HG02588 (cell line): ENCODE measurements at regions not wholly inside any gene's neighbourhood (a gene's known extent, or its start where the extent isn't known, plus 50 kb on each side); places are given as distances from the start of the nearest gene placed in this dataset.

Experiments used
- ATAC-seq: cut with Tn5 transposase; IDR thresholded peaks from one replicate; pipeline ENCODE4 v1.9.1; 2021; ENCODE audit warnings: mild to moderate bottlenecking, moderate library complexity; ENCODE audit not compliant: unreplicated experiment

DNA sequence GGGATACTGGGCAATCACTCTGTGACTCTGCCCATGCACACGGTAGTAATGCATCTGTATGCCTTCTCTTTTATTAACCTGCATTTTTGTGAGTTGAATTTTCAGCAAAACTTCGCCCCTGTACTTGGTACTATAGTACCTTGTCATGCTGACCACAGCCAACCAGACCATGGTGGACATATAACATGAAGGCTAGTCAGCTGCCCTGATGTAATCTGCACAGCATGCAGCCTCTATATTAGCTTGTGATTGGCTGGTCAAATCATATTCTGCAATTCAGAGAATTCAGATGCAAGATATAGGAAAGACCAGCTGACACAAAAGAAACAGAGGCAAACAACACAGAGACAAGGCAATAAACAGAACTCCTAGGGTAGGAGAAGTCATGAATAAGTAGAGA lies 200.9 kb upstream of the JARID2 start:
- ATAC-seq, result no peak

GRCh38 chr6:15046751-15047150 lies 199.1 kb upstream of the JARID2 start:
- no peak for ATAC-seq

GRCh38 chr6:15048367-15048766 lies 197.5 kb upstream of the JARID2 start:
- no peak for ATAC-seq

- no peak for ATAC-seq
Observed at GRCh38 chr6:15058200-15059061, 187.4 kb upstream of the JARID2 start.

DNA sequence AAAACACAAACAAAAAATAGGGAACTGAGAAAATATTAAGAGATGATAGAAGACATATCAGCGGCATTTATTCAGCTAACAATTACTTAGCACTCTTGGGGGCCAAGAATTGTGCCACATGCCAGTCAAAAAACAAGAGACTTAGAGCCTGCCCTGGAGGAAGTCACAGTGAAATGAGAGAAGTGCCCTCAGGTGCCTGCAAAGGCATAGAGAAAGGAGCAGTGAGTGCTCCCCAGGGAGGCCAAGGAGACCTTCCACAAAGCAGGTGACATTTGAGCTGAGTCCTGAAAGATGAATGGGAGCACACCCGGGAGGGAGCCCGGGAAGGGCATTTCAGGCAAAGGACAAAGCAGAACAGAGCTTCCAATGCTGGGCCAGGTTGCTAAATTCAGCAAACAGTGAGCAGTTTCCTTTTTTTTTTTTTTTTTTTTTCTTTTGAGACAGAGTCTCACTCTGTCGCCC lies 184.7 kb upstream of the JARID2 start:
- no peak for ATAC-seq

GRCh38 chr6:15061908-15062515 lies 183.9 kb upstream of the JARID2 start:
- no peak for ATAC-seq

GRCh38 chr6:15062516-15063252 lies 183.2 kb upstream of the JARID2 start:
- ATAC-seq, result no peak

- no peak for ATAC-seq
Observed at GRCh38 chr6:15063253-15063853, 182.5 kb upstream of the JARID2 start.

DNA sequence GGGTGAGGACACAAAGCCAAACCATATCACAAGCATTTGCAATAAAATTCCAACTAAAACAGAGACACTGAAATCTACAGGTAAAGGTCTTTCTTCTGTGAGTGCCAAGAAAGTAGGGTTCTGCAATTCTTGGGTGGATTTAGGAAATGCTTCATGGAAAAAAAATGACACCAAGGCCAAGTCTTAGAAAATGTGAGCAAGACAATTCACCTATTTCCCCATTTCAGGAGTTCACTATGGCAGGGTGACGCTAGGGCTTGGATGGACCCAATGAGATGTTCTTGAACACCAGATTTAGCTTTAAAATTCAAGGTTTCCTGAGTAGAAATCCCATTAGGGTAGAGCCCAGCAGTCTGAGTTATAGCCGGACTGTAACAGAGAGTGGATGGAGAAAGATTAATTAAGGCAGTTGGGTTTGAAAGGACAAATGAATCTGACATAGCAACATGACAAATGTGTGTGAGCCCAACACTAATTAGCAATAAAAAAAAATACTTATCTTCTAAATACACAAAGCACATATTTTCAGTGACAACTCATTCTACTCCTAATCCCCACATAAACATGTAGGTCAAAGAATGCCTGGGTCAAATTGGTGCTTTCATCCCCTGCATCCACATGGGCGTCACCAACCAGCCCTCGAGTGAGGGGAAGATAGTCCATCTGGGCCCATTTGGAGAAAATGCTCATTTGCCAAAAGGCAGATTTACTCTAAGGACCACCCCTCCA lies 180.4 kb upstream of the JARID2 start:
- ATAC-seq, result no peak

- no peak for ATAC-seq
Observed at GRCh38 chr6:15066089-15066758, 179.6 kb upstream of the JARID2 start.

DNA sequence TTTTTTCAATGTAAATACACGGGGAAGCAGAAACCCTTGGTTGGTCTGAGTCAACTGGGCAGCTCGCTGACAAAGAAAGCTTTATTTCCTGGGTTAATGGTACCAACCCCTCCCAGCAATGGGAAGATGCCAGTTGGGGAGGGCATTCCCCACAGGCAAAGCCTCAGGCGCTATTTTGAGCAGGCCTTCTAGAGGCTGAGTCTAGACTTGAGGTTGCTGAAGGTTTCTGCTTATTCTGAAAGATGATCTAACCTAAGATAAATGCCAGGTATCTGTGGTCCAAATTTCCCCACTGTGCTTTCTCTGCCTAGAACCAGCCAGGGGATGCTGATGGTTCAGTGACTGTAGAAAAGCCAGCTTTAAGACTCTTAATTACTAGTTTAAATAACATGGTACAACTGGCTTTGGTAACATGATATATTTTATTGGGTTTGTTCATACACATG lies 172.5 kb upstream of the JARID2 start:
- ATAC-seq, result no peak

GRCh38 chr6:15073883-15074465 lies 171.9 kb upstream of the JARID2 start:
- no peak for ATAC-seq

DNA sequence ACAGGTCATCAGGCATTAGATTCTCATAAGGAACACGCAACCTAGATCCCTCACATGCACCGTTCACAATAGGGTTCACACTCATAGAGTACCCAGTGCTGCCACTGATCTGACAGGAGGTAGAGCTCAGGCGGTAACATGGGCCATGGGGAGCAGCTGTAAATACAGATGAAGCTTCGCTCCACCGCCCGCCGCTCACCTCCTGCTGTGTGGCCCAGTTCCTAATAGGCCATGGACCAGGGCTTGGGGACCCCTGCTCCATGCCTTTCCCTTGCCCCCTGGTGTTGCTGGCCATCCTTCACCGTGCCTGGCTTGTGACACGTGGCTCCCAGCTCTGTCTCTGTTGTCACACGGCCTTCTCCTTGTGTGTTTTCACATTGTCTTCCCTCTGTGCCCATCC lies 171.1 kb upstream of the JARID2 start:
- ATAC-seq, result no peak

DNA sequence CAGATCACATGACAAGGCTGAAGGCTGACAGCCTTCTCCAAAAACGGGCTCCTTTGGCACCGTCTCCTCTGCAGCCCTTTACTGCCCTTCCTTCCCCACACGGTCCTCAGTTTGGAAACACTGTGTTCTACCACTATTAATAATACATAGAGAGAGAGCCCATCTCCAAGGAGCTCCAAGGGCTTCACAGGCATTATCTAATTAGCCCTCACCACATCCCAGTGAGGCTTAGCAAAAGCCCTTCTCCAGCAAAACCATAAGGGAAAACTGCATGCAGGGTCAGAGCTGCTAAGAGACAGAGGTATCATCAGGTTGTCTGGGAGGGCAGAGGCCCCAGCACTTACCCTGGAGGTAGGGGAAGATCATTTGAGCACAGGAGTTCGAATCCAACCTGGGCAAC lies 169.3 kb upstream of the JARID2 start:
- no peak for ATAC-seq

- ATAC-seq, result no peak
Observed at GRCh38 chr6:15077006-15077405, 168.9 kb upstream of the JARID2 start.

GRCh38 chr6:15077961-15078360 lies 167.9 kb upstream of the JARID2 start:
- ATAC-seq, result no peak

DNA sequence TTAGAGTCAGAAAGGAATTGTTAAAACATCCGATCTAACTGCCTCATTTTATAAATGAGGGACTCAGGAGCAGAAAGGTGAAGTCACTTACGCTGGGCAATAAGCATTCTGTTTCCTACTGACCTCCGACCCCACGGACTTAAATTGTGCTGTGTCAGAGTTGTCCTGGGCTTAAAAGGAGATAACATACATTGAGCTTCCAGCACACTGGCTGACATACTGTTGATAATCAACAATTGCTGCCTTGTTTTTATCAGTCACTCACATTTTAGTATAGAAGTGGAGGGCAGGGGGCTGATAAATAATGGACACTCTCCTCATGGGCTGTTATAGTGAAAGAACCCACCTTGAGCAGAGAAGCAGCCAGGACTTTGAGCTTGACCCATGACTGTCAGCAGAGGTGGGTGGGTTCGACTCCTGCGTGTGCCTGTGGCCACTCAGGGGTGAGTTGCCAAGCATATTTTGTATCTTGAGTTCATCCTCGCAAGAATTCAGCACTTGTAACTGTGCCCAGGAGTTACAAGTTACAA lies 166.5 kb upstream of the JARID2 start:
- ATAC-seq, result no peak

GRCh38 chr6:15080895-15081294 lies 165.0 kb upstream of the JARID2 start:
- ATAC-seq, result no peak

- ATAC-seq, result no peak
Observed at GRCh38 chr6:15081447-15081846, 164.4 kb upstream of the JARID2 start.
